ENCODE measurements at regions not wholly inside any gene's neighbourhood (a gene's known extent, or its start where the extent isn't known, plus 50 kb on each side); places are given as distances from the start of the nearest gene placed in this dataset.
"Not testable (repeated sequence)": the region's sequence is repeated elsewhere in the genome, so short reads cannot be mapped to it uniquely, and the experiment has no call there.

GRCh38 chr2:226540204-226540994 is 259.2 kb downstream of the IRS1 start:
- no peak overlapping the region for H3K9ac ChIP-seq (ENCODE audit: low read depth, low read length)
- no peaks in the 10 kb centered on the region for H3K36me3 ChIP-seq (ENCODE audit: control insufficient read depth, insufficient read depth, low read length)
- no peaks in the 10 kb centered on the region for H3K27me3 ChIP-seq (ENCODE audit: control insufficient read depth, insufficient read depth, low read length)
- H3K4me1 ChIP-seq (ENCODE audit: control insufficient read depth, insufficient read depth, low read length), result no peaks in the 10 kb centered on the region
- H3K9me3 ChIP-seq (ENCODE audit: control insufficient read depth, insufficient read depth, low read length), result no peaks in the 10 kb centered on the region
- H3K4me3 ChIP-seq (ENCODE audit: low read depth, low read length), result no peak overlapping the region

- Histone ChIP-seq H3K4me3 (ENCODE audit: low read depth, low read length) (no peak overlapping the region), H3K36me3 (ENCODE audit: control insufficient read depth, insufficient read depth, low read length) (no peaks in the 10 kb centered on the region), H3K4me1 (ENCODE audit: control insufficient read depth, insufficient read depth, low read length) (no peaks in the 10 kb centered on the region), H3K9ac (ENCODE audit: low read depth, low read length) (no peak overlapping the region), H3K9me3 (ENCODE audit: control insufficient read depth, insufficient read depth, low read length) (no peaks in the 10 kb centered on the region), H3K27me3 (ENCODE audit: control insufficient read depth, insufficient read depth, low read length) (no peaks in the 10 kb centered on the region)
Observed at GRCh38 chr2:226536410-226536809, 263.2 kb downstream of the IRS1 start.

GRCh38 chr2:226532976-226533375 is 266.6 kb downstream of the IRS1 start:
- not testable (repeated sequence) for H3K4me3 ChIP-seq (ENCODE audit: low read depth, low read length); H3K9me3 ChIP-seq (ENCODE audit: control insufficient read depth, insufficient read depth, low read length)

GRCh38 chr2:226531061-226531810 is 268.4 kb downstream of the IRS1 start:
- Histone ChIP-seq H3K9me3 (ENCODE audit: control insufficient read depth, insufficient read depth, low read length) (no peaks in the 10 kb centered on the region), H3K9ac (ENCODE audit: low read depth, low read length) (no peak overlapping the region), H3K4me3 (ENCODE audit: low read depth, low read length) (no peak overlapping the region), H3K27me3 (ENCODE audit: control insufficient read depth, insufficient read depth, low read length) (no peaks in the 10 kb centered on the region), H3K4me1 (ENCODE audit: control insufficient read depth, insufficient read depth, low read length) (no peaks in the 10 kb centered on the region), H3K36me3 (ENCODE audit: control insufficient read depth, insufficient read depth, low read length) (no peaks in the 10 kb centered on the region)

More at GRCh38 chr2:226532976-226533375, 266.6 kb downstream of the IRS1 start:
- not testable (repeated sequence) for H3K4me1 ChIP-seq (ENCODE audit: control insufficient read depth, insufficient read depth, low read length); H3K36me3 ChIP-seq (ENCODE audit: control insufficient read depth, insufficient read depth, low read length); H3K9ac ChIP-seq (ENCODE audit: low read depth, low read length); H3K27me3 ChIP-seq (ENCODE audit: control insufficient read depth, insufficient read depth, low read length)

- Histone ChIP-seq H3K36me3 (ENCODE audit: control insufficient read depth, insufficient read depth, low read length) (no peaks in the 10 kb centered on the region), H3K9me3 (ENCODE audit: control insufficient read depth, insufficient read depth, low read length) (no peaks in the 10 kb centered on the region), H3K4me1 (ENCODE audit: control insufficient read depth, insufficient read depth, low read length) (no peaks in the 10 kb centered on the region), H3K9ac (ENCODE audit: low read depth, low read length) (no peak overlapping the region), H3K4me3 (ENCODE audit: low read depth, low read length) (no peak overlapping the region), H3K27me3 (ENCODE audit: control insufficient read depth, insufficient read depth, low read length) (no peaks in the 10 kb centered on the region)
Observed at GRCh38 chr2:226529556-226529955, 270.1 kb downstream of the IRS1 start.

- Histone ChIP-seq H3K9ac (ENCODE audit: low read depth, low read length) (no peak overlapping the region), H3K4me1 (ENCODE audit: control insufficient read depth, insufficient read depth, low read length) (no peaks in the 10 kb centered on the region), H3K27me3 (ENCODE audit: control insufficient read depth, insufficient read depth, low read length) (no peaks in the 10 kb centered on the region), H3K4me3 (ENCODE audit: low read depth, low read length) (no peak overlapping the region), H3K9me3 (ENCODE audit: control insufficient read depth, insufficient read depth, low read length) (no peaks in the 10 kb centered on the region), H3K36me3 (ENCODE audit: control insufficient read depth, insufficient read depth, low read length) (no peaks in the 10 kb centered on the region)
Observed at GRCh38 chr2:226526716-226527115, 272.9 kb downstream of the IRS1 start.

- Histone ChIP-seq H3K4me3 (ENCODE audit: low read depth, low read length) (no peak overlapping the region), H3K36me3 (ENCODE audit: control insufficient read depth, insufficient read depth, low read length) (peaks cover 2% of the 10 kb centered on the region), H3K9me3 (ENCODE audit: control insufficient read depth, insufficient read depth, low read length) (no peaks in the 10 kb centered on the region), H3K27me3 (ENCODE audit: control insufficient read depth, insufficient read depth, low read length) (no peaks in the 10 kb centered on the region), H3K9ac (ENCODE audit: low read depth, low read length) (no peak overlapping the region), H3K4me1 (ENCODE audit: control insufficient read depth, insufficient read depth, low read length) (no peaks in the 10 kb centered on the region)
Observed at GRCh38 chr2:226524381-226524843, 275.2 kb downstream of the IRS1 start.

GRCh38 chr2:226520723-226521122 is 278.9 kb downstream of the IRS1 start:
- H3K36me3 ChIP-seq (ENCODE audit: control insufficient read depth, insufficient read depth, low read length), result peaks cover 2% of the 10 kb centered on the region
- H3K27me3 ChIP-seq (ENCODE audit: control insufficient read depth, insufficient read depth, low read length), result no peaks in the 10 kb centered on the region
- no peaks in the 10 kb centered on the region for H3K4me1 ChIP-seq (ENCODE audit: control insufficient read depth, insufficient read depth, low read length)
- no peaks in the 10 kb centered on the region for H3K9me3 ChIP-seq (ENCODE audit: control insufficient read depth, insufficient read depth, low read length)
- H3K4me3 ChIP-seq (ENCODE audit: low read depth, low read length), result no peak overlapping the region
- H3K9ac ChIP-seq (ENCODE audit: low read depth, low read length), result no peak overlapping the region

GRCh38 chr2:226515344-226516055 is 284.1 kb downstream of the IRS1 start:
- H3K4me3 ChIP-seq (ENCODE audit: low read depth, low read length), result no peak overlapping the region
- H3K9ac ChIP-seq (ENCODE audit: low read depth, low read length), result no peak overlapping the region

GRCh38 chr2:226514895-226515294 is 284.7 kb downstream of the IRS1 start:
- Histone ChIP-seq H3K4me3 (ENCODE audit: low read depth, low read length) (no peak overlapping the region), H3K9me3 (ENCODE audit: control insufficient read depth, insufficient read depth, low read length) (no peaks in the 10 kb centered on the region), H3K36me3 (ENCODE audit: control insufficient read depth, insufficient read depth, low read length) (no peaks in the 10 kb centered on the region), H3K9ac (ENCODE audit: low read depth, low read length) (no peak overlapping the region), H3K4me1 (ENCODE audit: control insufficient read depth, insufficient read depth, low read length) (no peaks in the 10 kb centered on the region), H3K27me3 (ENCODE audit: control insufficient read depth, insufficient read depth, low read length) (no peaks in the 10 kb centered on the region)

More at GRCh38 chr2:226515344-226516055, 284.1 kb downstream of the IRS1 start:
- no peaks in the 10 kb centered on the region for H3K27me3 ChIP-seq (ENCODE audit: control insufficient read depth, insufficient read depth, low read length)
- no peaks in the 10 kb centered on the region for H3K9me3 ChIP-seq (ENCODE audit: control insufficient read depth, insufficient read depth, low read length)
- no peaks in the 10 kb centered on the region for H3K4me1 ChIP-seq (ENCODE audit: control insufficient read depth, insufficient read depth, low read length)
- H3K36me3 ChIP-seq (ENCODE audit: control insufficient read depth, insufficient read depth, low read length), result no peaks in the 10 kb centered on the region

- H3K27me3 ChIP-seq (ENCODE audit: control insufficient read depth, insufficient read depth, low read length), result no peaks in the 10 kb centered on the region
- H3K4me1 ChIP-seq (ENCODE audit: control insufficient read depth, insufficient read depth, low read length), result no peaks in the 10 kb centered on the region
- H3K9ac ChIP-seq (ENCODE audit: low read depth, low read length), result no peak overlapping the region
- no peaks in the 10 kb centered on the region for H3K9me3 ChIP-seq (ENCODE audit: control insufficient read depth, insufficient read depth, low read length)
- H3K4me3 ChIP-seq (ENCODE audit: low read depth, low read length), result no peak overlapping the region
- H3K36me3 ChIP-seq (ENCODE audit: control insufficient read depth, insufficient read depth, low read length), result no peaks in the 10 kb centered on the region
Observed at GRCh38 chr2:226511311-226511710, 288.3 kb downstream of the IRS1 start.

Measured in iPS-15b (cell line).